ENCODE measurements at regions not wholly inside any gene's neighbourhood (a gene's known extent, or its start where the extent isn't known, plus 50 kb on each side); places are given as distances from the start of the nearest gene placed in this dataset.

GRCh38 chr4:188619456-188620149 is 480.4 kb downstream of the TRIML1 start:
- no peak for TF ChIP-seq CTCF (IDR thresholded peaks at IDR 0.05)
- no peak for TF ChIP-seq POLR2A (IDR thresholded peaks at IDR 0.05)

All from thyroid gland (tissue), 4 donors.